Endodermal cell (in vitro differentiated cells): ENCODE measurements at regions not wholly inside any gene's neighbourhood (a gene's known extent, or its start where the extent isn't known, plus 50 kb on each side); places are given as distances from the start of the nearest gene placed in this dataset.

Experiments used
- DNase-seq: peaks from one replicate; pipeline ENCODE4 v3.0.0-alpha.2; 2017
- H3K27ac ChIP-seq: 2 replicates; pipeline ENCODE4 v1.5.1; 2013; ENCODE audit warnings: mild to moderate bottlenecking, low read depth, low read length, moderate library complexity
- H3K27me3 ChIP-seq: 2 replicates; pipeline ENCODE4 v1.6.1; 2013; ENCODE audit warnings: mild to moderate bottlenecking, low read length, moderate library complexity; ENCODE audit not compliant: insufficient read depth, control insufficient read depth, poor library complexity, severe bottlenecking
- H3K36me3 ChIP-seq: 2 replicates; pipeline ENCODE4 v1.7.0; 2013; ENCODE audit warnings: mild to moderate bottlenecking, low read length, moderate library complexity; ENCODE audit not compliant: control insufficient read depth, insufficient read depth
- H3K4me1 ChIP-seq: one replicate; pipeline ENCODE4 v1.7.0; 2013; ENCODE audit warnings: low read length; ENCODE audit not compliant: control insufficient read depth, insufficient read depth
- H3K4me3 ChIP-seq: 2 replicates; pipeline ENCODE4 v1.5.1; 2013; ENCODE audit warnings: mild to moderate bottlenecking, low read length, moderate library complexity
- H3K9ac ChIP-seq: 2 replicates; pipeline ENCODE4 v1.6.1; 2013; ENCODE audit warnings: mild to moderate bottlenecking, low read length, moderate library complexity; ENCODE audit not compliant: poor library complexity, severe bottlenecking; ENCODE audit errors: extremely low read depth
- H3K9me3 ChIP-seq: 2 replicates; pipeline ENCODE4 v1.6.1; 2013; ENCODE audit warnings: mild to moderate bottlenecking, low read length, moderate library complexity; ENCODE audit not compliant: control insufficient read depth
- H3K27ac Mint-ChIP-seq: 2 replicates; pipeline ENCODE4 v1.8.0; 2020; ENCODE audit warnings: mixed read lengths
- H3K27me3 Mint-ChIP-seq: 2 replicates; pipeline ENCODE4 v1.8.0; 2021; ENCODE audit warnings: mild to moderate bottlenecking, mixed read lengths; ENCODE audit not compliant: insufficient read depth
- H3K36me3 Mint-ChIP-seq: 2 replicates; pipeline ENCODE4 v1.8.0; 2020; ENCODE audit warnings: low read depth, mixed read lengths
- H3K4me1 Mint-ChIP-seq: 2 replicates; pipeline ENCODE4 v1.8.0; 2020; ENCODE audit warnings: mixed read lengths
- H3K4me3 Mint-ChIP-seq: 2 replicates; pipeline ENCODE4 v1.8.0; 2020; ENCODE audit warnings: mild to moderate bottlenecking, moderate library complexity, mixed read lengths
- H3K9me3 Mint-ChIP-seq: 2 replicates; pipeline ENCODE4 v1.8.0; 2020; ENCODE audit warnings: mild to moderate bottlenecking, mixed read lengths
- WGBS, 2 experiments: methylation state at CpG; one replicate each; pipeline versions ENCODE4 v1.1.5 to v1.1.7; 2013; ENCODE audit warnings: missing lambda C conversion rate in 2 of 2, mixed read lengths in 1 of 2; ENCODE audit not compliant: insufficient coverage in 1 of 2, insufficient read length in 1 of 2; 5-methylcytosine and 5-hydroxymethylcytosine counted together
- TF ChIP-seq, protein P1 (sequence below): fragments of 200-600 bp; sonication (generic); conservative IDR thresholded peaks from 2 replicates; pipeline ENCODE4 v1.5.0; 2021; ENCODE audit warnings: antibody characterized with exemption, mild to moderate bottlenecking

GRCh38 chr3:64414043-64414442 lies 188.8 kb upstream of the PRICKLE2 start:
- Mint-ChIP-seq H3K36me3 (no peaks in the 10 kb centered on the region), H3K9me3 (no peaks in the 10 kb centered on the region), H3K27ac (no peak overlapping the region), H3K4me1 (peaks cover 18% of the 10 kb centered on the region), H3K4me3 (no peak overlapping the region), H3K27me3 (no peaks in the 10 kb centered on the region)
- H3K36me3 ChIP-seq, result no peaks in the 10 kb centered on the region
- no peak for DNase-seq
- H3K4me1 ChIP-seq, result peaks cover 3% of the 10 kb centered on the region
- no peaks in the 10 kb centered on the region for H3K9me3 ChIP-seq
- H3K9ac ChIP-seq, result no peak overlapping the region
- H3K27me3 ChIP-seq, result no peaks in the 10 kb centered on the region
- WGBS, 2 experiments, result 91 to 95% methylated on average over 7 of the region's 7 CpGs
- H3K4me3 ChIP-seq, result no peak overlapping the region
- H3K27ac ChIP-seq, result no peak overlapping the region
- TF ChIP-seq, protein P1, sequence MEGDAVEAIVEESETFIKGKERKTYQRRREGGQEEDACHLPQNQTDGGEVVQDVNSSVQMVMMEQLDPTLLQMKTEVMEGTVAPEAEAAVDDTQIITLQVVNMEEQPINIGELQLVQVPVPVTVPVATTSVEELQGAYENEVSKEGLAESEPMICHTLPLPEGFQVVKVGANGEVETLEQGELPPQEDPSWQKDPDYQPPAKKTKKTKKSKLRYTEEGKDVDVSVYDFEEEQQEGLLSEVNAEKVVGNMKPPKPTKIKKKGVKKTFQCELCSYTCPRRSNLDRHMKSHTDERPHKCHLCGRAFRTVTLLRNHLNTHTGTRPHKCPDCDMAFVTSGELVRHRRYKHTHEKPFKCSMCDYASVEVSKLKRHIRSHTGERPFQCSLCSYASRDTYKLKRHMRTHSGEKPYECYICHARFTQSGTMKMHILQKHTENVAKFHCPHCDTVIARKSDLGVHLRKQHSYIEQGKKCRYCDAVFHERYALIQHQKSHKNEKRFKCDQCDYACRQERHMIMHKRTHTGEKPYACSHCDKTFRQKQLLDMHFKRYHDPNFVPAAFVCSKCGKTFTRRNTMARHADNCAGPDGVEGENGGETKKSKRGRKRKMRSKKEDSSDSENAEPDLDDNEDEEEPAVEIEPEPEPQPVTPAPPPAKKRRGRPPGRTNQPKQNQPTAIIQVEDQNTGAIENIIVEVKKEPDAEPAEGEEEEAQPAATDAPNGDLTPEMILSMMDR, result no peak

- no peak for DNase-seq
- Mint-ChIP-seq H3K9me3 (no peaks in the 10 kb centered on the region), H3K4me1 (peaks cover 10% of the 10 kb centered on the region), H3K27ac (no peak overlapping the region), H3K36me3 (no peaks in the 10 kb centered on the region), H3K27me3 (no peaks in the 10 kb centered on the region), H3K4me3 (no peak overlapping the region)
- no peak overlapping the region for H3K27ac ChIP-seq
- H3K4me1 ChIP-seq, result no peaks in the 10 kb centered on the region
- H3K9ac ChIP-seq, result no peak overlapping the region
- no peaks in the 10 kb centered on the region for H3K27me3 ChIP-seq
- no peak overlapping the region for H3K4me3 ChIP-seq
- no peaks in the 10 kb centered on the region for H3K9me3 ChIP-seq
- TF ChIP-seq, protein P1, result no peak
- H3K36me3 ChIP-seq, result no peaks in the 10 kb centered on the region
- WGBS, 2 experiments, result 81 to 93% methylated on average over 4 of the region's 4 CpGs
These were observed 185.8 kb upstream of the PRICKLE2 start for GRCh38 chr3:64411101-64411500.

DNA sequence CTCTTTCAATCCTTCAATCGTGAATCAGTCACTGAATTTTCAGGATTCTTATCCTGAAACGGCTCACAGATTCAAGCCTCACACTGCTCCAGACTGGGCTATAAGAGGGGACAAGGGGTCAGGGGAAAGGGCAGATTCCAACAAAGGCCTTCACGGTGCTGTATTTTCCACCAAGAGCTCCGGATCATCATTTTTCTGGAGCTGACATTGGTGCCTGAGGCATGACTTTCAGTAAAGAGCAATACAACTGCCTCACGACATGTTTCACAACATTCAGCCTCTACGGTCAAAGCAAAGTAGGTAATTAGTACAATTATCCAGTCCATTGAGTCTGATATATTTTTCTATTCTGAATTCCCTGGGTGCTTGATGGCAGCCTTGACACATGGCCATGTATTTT lies 185.0 kb upstream of the PRICKLE2 start:
- Histone ChIP-seq H3K4me3 (no peak overlapping the region), H3K4me1 (no peaks in the 10 kb centered on the region), H3K27ac (no peak overlapping the region), H3K27me3 (no peaks in the 10 kb centered on the region), H3K9me3 (no peaks in the 10 kb centered on the region), H3K9ac (no peak overlapping the region), H3K36me3 (no peaks in the 10 kb centered on the region)
- H3K27me3 Mint-ChIP-seq, result peaks cover 5% of the 10 kb centered on the region
- TF ChIP-seq, protein P1, result no peak
- WGBS, 2 experiments, result 78 to 87% methylated on average over 5 to 6 of the region's 6 CpGs
- H3K27ac Mint-ChIP-seq, result no peak overlapping the region
- no peaks in the 10 kb centered on the region for H3K36me3 Mint-ChIP-seq
- no peak overlapping the region for H3K4me3 Mint-ChIP-seq
- peaks cover 10% of the 10 kb centered on the region for H3K4me1 Mint-ChIP-seq
- H3K9me3 Mint-ChIP-seq, result no peaks in the 10 kb centered on the region
- DNase-seq, result no peak
